EL (cell line): ENCODE measurements at regions not wholly inside any gene's neighbourhood (a gene's known extent, or its start where the extent isn't known, plus 50 kb on each side); places are given as distances from the start of the nearest gene placed in this dataset.
A peak's percentile ranks its signal among the peaks of the same experiment; 100 is the strongest.

Source experiments
- DNase-seq: peaks from one replicate; pipeline ENCODE4 v3.0.0-alpha.2; 2016

- peak; percentile 47 for DNase-seq
These were observed 112.4 kb upstream of the IRX3 start for GRCh38 chr16:54398986-54399385.

- no peak for DNase-seq
These were observed 111.3 kb upstream of the IRX3 start for GRCh38 chr16:54397838-54398237.

- DNase-seq, result peak; percentile 79
These were observed 110.7 kb upstream of the IRX3 start for GRCh38 chr16:54397190-54397835.

GRCh38 chr16:54389836-54390494, 103.4 kb upstream of the IRX3 start:
- DNase-seq, result no peak

- DNase-seq, result no peak
These were observed 98.6 kb upstream of the IRX3 start for GRCh38 chr16:54385141-54385540.

- no peak for DNase-seq
These were observed 95.2 kb upstream of the IRX3 start for GRCh38 chr16:54381601-54382313.

GRCh38 chr16:54375071-54375470, 88.5 kb upstream of the IRX3 start:
- no peak for DNase-seq

GRCh38 chr16:54373534-54374520, 87.2 kb upstream of the IRX3 start:
- peak; percentile 93 for DNase-seq

- no peak for DNase-seq
These were observed 83.9 kb upstream of the IRX3 start for GRCh38 chr16:54370278-54371040.

GRCh38 chr16:54369861-54370260, 83.3 kb upstream of the IRX3 start:
- DNase-seq, result no peak

GRCh38 chr16:54366943-54367342, 80.4 kb upstream of the IRX3 start:
- DNase-seq, result no peak

- DNase-seq, result no peak
These were observed 79.5 kb upstream of the IRX3 start for GRCh38 chr16:54365990-54366634.

GRCh38 chr16:54363766-54364165, 77.2 kb upstream of the IRX3 start:
- no peak for DNase-seq

- DNase-seq, result no peak
These were observed 76.1 kb upstream of the IRX3 start for GRCh38 chr16:54362591-54363206.

- DNase-seq, result no peak
These were observed 74.7 kb upstream of the IRX3 start for GRCh38 chr16:54361246-54361645.

- no peak for DNase-seq
These were observed 74.1 kb upstream of the IRX3 start for GRCh38 chr16:54360681-54361080.

- DNase-seq, result no peak
These were observed 73.0 kb upstream of the IRX3 start for GRCh38 chr16:54359555-54359954.

GRCh38 chr16:54359081-54359480, 72.5 kb upstream of the IRX3 start:
- DNase-seq, result no peak

GRCh38 chr16:54356391-54356790, 69.8 kb upstream of the IRX3 start:
- DNase-seq, result no peak

- peak; percentile 47 for DNase-seq
These were observed 68.7 kb upstream of the IRX3 start for GRCh38 chr16:54355251-54355650.

- DNase-seq, result no peak
These were observed 66.5 kb upstream of the IRX3 start for GRCh38 chr16:54353097-54353496.
